HL-60 (cell line): ENCODE measurements at regions not wholly inside any gene's neighbourhood (a gene's known extent, or its start where the extent isn't known, plus 50 kb on each side); places are given as distances from the start of the nearest gene placed in this dataset.

ENCODE experiments used
- DNase-seq, 2 experiments: peaks; one replicate each; pipeline ENCODE4 v3.0.0-alpha.2; 2010 to 2020; ENCODE audit warnings: low read depth in 1 of 2, low spot score in 1 of 2
- H3K27ac ChIP-seq: fragments of 250-450 bp; sonication (Bioruptor Pico); replicated peaks from 2 replicates; pipeline ENCODE4 v1.5.1; 2020; ENCODE audit warnings: mild to moderate bottlenecking, moderate library complexity
- H3K27me3 ChIP-seq: fragments of 250-450 bp; sonication (Bioruptor Pico); 2 replicates; pipeline ENCODE4 v1.5.1; 2021; ENCODE audit warnings: mild to moderate bottlenecking, moderate library complexity; ENCODE audit not compliant: insufficient read depth, poor library complexity, severe bottlenecking
- H3K4me3 ChIP-seq: replicated peaks from 2 replicates; pipeline ENCODE4 v1.5.1; 2011; ENCODE audit warnings: mild to moderate bottlenecking, control low read depth, low read length; ENCODE audit not compliant: insufficient read depth
- GABPA ChIP-seq: IDR thresholded peaks from 2 replicates; pipeline ENCODE4 v1.6.1; 2012; ENCODE audit warnings: low read depth
- POLR2AphosphoS5 ChIP-seq: IDR thresholded peaks from 2 replicates; pipeline ENCODE4 v1.6.1; 2012; ENCODE audit warnings: low read depth
- REST ChIP-seq: IDR thresholded peaks from 2 replicates; pipeline ENCODE4 v1.6.1; 2012; ENCODE audit warnings: low read depth; ENCODE audit not compliant: insufficient replicate concordance
- SPI1 ChIP-seq: IDR thresholded peaks from 2 replicates; pipeline ENCODE4 v1.6.1; 2012; ENCODE audit warnings: low read depth, mild to moderate bottlenecking, borderline replicate concordance
- TF ChIP-seq, protein P1 (sequence below): IDR thresholded peaks from one replicate; pipeline ENCODE4 v1.5.1; 2011; ENCODE audit warnings: low read length, control low read depth, inconsistent platforms; ENCODE audit not compliant: insufficient read depth

DNA sequence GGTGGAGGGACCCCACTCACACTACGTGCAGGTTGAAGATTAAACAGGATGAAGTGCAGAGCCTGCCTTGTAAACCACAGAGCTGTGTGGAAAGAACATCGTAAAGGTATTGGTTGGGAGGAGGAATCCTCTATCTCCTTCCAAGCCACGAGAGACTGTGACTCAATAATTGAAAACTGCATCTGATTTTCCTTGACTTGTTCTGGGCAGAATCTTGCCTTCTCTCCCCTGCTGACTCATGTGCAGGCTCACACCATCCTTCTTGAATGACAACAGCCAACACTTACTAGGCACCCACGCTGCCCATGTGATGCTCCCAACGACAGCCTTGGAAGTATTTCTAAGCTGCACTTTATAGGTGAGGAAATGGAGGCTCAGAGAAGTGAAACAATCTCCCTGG lies 563.0 kb downstream of the MIAT start:
- no peaks in the 10 kb centered on the region for H3K27me3 ChIP-seq
- no peak for DNase-seq

GRCh38 chr22:27222178-27222577 lies 564.8 kb downstream of the MIAT start:
- Histone ChIP-seq H3K4me3 (no peak overlapping the region), H3K27ac (no peak overlapping the region), H3K27me3 (no peaks in the 10 kb centered on the region)
- no peak for DNase-seq
- no peak for TF ChIP-seq GABPA
- TF ChIP-seq, protein P1, sequence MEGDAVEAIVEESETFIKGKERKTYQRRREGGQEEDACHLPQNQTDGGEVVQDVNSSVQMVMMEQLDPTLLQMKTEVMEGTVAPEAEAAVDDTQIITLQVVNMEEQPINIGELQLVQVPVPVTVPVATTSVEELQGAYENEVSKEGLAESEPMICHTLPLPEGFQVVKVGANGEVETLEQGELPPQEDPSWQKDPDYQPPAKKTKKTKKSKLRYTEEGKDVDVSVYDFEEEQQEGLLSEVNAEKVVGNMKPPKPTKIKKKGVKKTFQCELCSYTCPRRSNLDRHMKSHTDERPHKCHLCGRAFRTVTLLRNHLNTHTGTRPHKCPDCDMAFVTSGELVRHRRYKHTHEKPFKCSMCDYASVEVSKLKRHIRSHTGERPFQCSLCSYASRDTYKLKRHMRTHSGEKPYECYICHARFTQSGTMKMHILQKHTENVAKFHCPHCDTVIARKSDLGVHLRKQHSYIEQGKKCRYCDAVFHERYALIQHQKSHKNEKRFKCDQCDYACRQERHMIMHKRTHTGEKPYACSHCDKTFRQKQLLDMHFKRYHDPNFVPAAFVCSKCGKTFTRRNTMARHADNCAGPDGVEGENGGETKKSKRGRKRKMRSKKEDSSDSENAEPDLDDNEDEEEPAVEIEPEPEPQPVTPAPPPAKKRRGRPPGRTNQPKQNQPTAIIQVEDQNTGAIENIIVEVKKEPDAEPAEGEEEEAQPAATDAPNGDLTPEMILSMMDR: no peak
- TF ChIP-seq SPI1: no peak
- no peak for TF ChIP-seq REST
- TF ChIP-seq POLR2AphosphoS5: no peak

More for the DNA sequence above, 563.0 kb downstream of the MIAT start:
- TF ChIP-seq REST (no peak), SPI1 (no peak), GABPA (no peak), POLR2AphosphoS5 (no peak)
- TF ChIP-seq, protein P1: no peak
- Histone ChIP-seq H3K27ac (no peak overlapping the region), H3K4me3 (no peak overlapping the region)

DNA sequence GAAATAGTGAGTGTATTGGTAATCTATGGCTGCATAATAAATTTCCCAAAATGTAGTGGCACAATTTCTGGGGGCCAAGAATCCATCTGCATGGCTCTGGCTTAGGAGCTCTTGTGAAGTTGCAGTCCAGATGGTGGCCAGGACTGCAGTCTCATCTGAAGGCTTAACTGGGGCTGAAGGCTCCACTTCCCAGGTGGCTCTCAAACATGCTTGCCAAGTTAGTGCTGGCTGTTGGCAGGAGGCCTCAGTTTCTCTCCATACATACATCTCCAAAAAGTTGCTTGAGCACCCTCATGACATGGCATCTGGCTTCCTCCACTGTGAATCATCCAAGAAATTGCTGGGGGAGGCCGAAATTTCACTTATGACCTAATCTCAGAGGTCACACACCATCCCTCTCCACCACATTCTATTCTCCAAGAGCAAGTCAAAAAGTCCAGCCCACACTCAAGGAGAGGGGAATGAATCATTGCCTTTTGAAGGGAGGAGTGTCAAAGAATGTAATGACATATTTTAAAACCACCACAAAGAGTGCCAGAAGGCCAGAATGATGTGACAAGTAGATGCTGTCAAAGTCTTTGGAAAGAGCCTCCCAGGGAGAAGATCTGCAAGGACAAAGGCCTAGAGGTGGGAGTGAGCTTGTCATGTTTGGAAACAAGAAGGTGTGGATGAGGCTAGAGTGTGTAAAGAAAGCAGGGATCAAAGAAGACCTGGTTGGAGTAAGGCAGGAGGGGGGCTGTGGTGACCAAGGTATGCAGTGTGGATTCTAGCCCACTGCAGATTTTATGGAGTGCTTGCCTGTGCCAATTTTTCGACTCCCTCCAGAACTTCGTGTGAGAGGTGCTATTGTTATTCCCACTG lies 566.2 kb downstream of the MIAT start:
- TF ChIP-seq REST (no peak), POLR2AphosphoS5 (no peak), GABPA (no peak), SPI1 (no peak)
- TF ChIP-seq, protein P1: no peak
- Histone ChIP-seq H3K27me3 (no peaks in the 10 kb centered on the region), H3K4me3 (no peak overlapping the region), H3K27ac (no peak overlapping the region)
- no peak for DNase-seq
